ENCODE measurements at regions not wholly inside any gene's neighbourhood (a gene's known extent, or its start where the extent isn't known, plus 50 kb on each side); places are given as distances from the start of the nearest gene placed in this dataset.
"Not testable (repeated sequence)": the region's sequence is repeated elsewhere in the genome, so short reads cannot be mapped to it uniquely, and the experiment has no call there.

GRCh38 chr3:8279476-8279875 is 222.1 kb upstream of the LMCD1 start:
- no peak for DNase-seq (ENCODE audit: low spot score)
- intact Hi-C loops (cut with DNase I) = no loop called here

- DNase-seq (ENCODE audit: low spot score) = no peak
- intact Hi-C loops (cut with DNase I) = no loop called here
These were observed 221.6 kb upstream of the LMCD1 start for GRCh38 chr3:8279886-8280550.

- intact Hi-C loops (cut with DNase I) = no loop called here
- no peak for DNase-seq (ENCODE audit: low spot score)
These were observed 219.0 kb upstream of the LMCD1 start for GRCh38 chr3:8282541-8283165.

GRCh38 chr3:8283193-8283592 is 218.4 kb upstream of the LMCD1 start:
- intact Hi-C loops (cut with DNase I) = no loop called here
- no peak for DNase-seq (ENCODE audit: low spot score)

GRCh38 chr3:8286086-8286485 is 215.5 kb upstream of the LMCD1 start:
- intact Hi-C loops (cut with DNase I) = no loop called here
- no peak for DNase-seq (ENCODE audit: low spot score)

- no peak for DNase-seq (ENCODE audit: low spot score)
- intact Hi-C loops (cut with DNase I) = no loop called here
These were observed 214.9 kb upstream of the LMCD1 start for GRCh38 chr3:8286749-8287148.

GRCh38 chr3:8290611-8291010 is 211.0 kb upstream of the LMCD1 start:
- DNase-seq (ENCODE audit: low spot score) = no peak
- intact Hi-C loops (cut with DNase I) = no loop called here

- no peak for DNase-seq (ENCODE audit: low spot score)
- intact Hi-C loops (cut with DNase I) = no loop called here
These were observed 205.2 kb upstream of the LMCD1 start for GRCh38 chr3:8296461-8296860.

- intact Hi-C loops (cut with DNase I) = no loop called here
- DNase-seq (ENCODE audit: low spot score) = no peak
These were observed 203.3 kb upstream of the LMCD1 start for GRCh38 chr3:8298021-8298954.

- intact Hi-C loops (cut with DNase I) = no loop called here
- no peak for DNase-seq (ENCODE audit: low spot score)
These were observed 199.5 kb upstream of the LMCD1 start for GRCh38 chr3:8301977-8302735.

- intact Hi-C loops (cut with DNase I) = no loop called here
- DNase-seq (ENCODE audit: low spot score) = no peak
These were observed 198.2 kb upstream of the LMCD1 start for GRCh38 chr3:8303466-8303865.

GRCh38 chr3:8305371-8305770 is 196.3 kb upstream of the LMCD1 start:
- intact Hi-C loops (cut with DNase I) = no loop called here
- no peak for DNase-seq (ENCODE audit: low spot score)

GRCh38 chr3:8307545-8308110 is 194.0 kb upstream of the LMCD1 start:
- no peak for DNase-seq (ENCODE audit: low spot score)
- intact Hi-C loops (cut with DNase I) = no loop called here

- intact Hi-C loops (cut with DNase I) = no loop called here
- no peak for DNase-seq (ENCODE audit: low spot score)
These were observed 190.3 kb upstream of the LMCD1 start for GRCh38 chr3:8311321-8311720.

- DNase-seq (ENCODE audit: low spot score) = no peak
- intact Hi-C loops (cut with DNase I) = no loop called here
These were observed 188.9 kb upstream of the LMCD1 start for GRCh38 chr3:8312685-8313084.

GRCh38 chr3:8313560-8314267 is 187.9 kb upstream of the LMCD1 start:
- intact Hi-C loops (cut with DNase I) = no loop called here
- DNase-seq (ENCODE audit: low spot score) = no peak

- intact Hi-C loops (cut with DNase I); DNase-seq (ENCODE audit: low spot score): not testable (repeated sequence)
These were observed 186.1 kb upstream of the LMCD1 start for GRCh38 chr3:8315526-8315925.
